Fibroblast of skin of left quadriceps (primary cell): ENCODE measurements at regions not wholly inside any gene's neighbourhood (a gene's known extent, or its start where the extent isn't known, plus 50 kb on each side); places are given as distances from the start of the nearest gene placed in this dataset.
A peak's percentile ranks its signal among the peaks of the same experiment; 100 is the strongest.
"Not testable (repeated sequence)": the region's sequence is repeated elsewhere in the genome, so short reads cannot be mapped to it uniquely, and the experiment has no call there.

Experiments used
- DNase-seq, 2 experiments: peaks; one replicate each; pipeline ENCODE4 v3.0.0-alpha.2; 2013; ENCODE audit warnings: low read depth in 2 of 2

- no peak for DNase-seq
Measured at GRCh38 chr5:105057001-105057436, 1494.4 kb upstream of the NUDT12 start.

- DNase-seq = no peak
Measured at GRCh38 chr5:105054406-105054805, 1491.8 kb upstream of the NUDT12 start.

- DNase-seq = no peak
Measured at GRCh38 chr5:105042623-105043022, 1480.0 kb upstream of the NUDT12 start.

GRCh38 chr5:105036814-105037213 lies 1474.2 kb upstream of the NUDT12 start:
- DNase-seq = not testable (repeated sequence)

- peak; percentile 26 to 36 for DNase-seq
Measured at GRCh38 chr5:105034401-105034763, 1471.8 kb upstream of the NUDT12 start.

GRCh38 chr5:105033637-105034400 lies 1471.2 kb upstream of the NUDT12 start:
- no peak for DNase-seq

- DNase-seq = no peak
Measured at GRCh38 chr5:105032917-105033316, 1470.3 kb upstream of the NUDT12 start.

GRCh38 chr5:105030153-105030552 lies 1467.6 kb upstream of the NUDT12 start:
- no peak for DNase-seq

GRCh38 chr5:105015098-105015497 lies 1452.5 kb upstream of the NUDT12 start:
- no peak for DNase-seq

GRCh38 chr5:104998572-104998971 lies 1436.0 kb upstream of the NUDT12 start:
- DNase-seq = no peak

- no peak for DNase-seq
Measured at GRCh38 chr5:104998169-104998568, 1435.6 kb upstream of the NUDT12 start.

GRCh38 chr5:104987074-104987473 lies 1424.5 kb upstream of the NUDT12 start:
- DNase-seq = no peak

- no peak for DNase-seq
Measured at GRCh38 chr5:104977529-104977928, 1414.9 kb upstream of the NUDT12 start.

- no peak for DNase-seq
Measured at GRCh38 chr5:104967806-104968410, 1405.3 kb upstream of the NUDT12 start.

- DNase-seq = no peak
Measured at GRCh38 chr5:104965006-104965405, 1402.4 kb upstream of the NUDT12 start.

GRCh38 chr5:104955479-104955878 lies 1392.9 kb upstream of the NUDT12 start:
- no peak for DNase-seq

- no peak for DNase-seq
Measured at GRCh38 chr5:104952876-104953275, 1390.3 kb upstream of the NUDT12 start.

GRCh38 chr5:104951829-104952228 lies 1389.2 kb upstream of the NUDT12 start:
- no peak for DNase-seq

GRCh38 chr5:104947076-104947475 lies 1384.5 kb upstream of the NUDT12 start:
- no peak for DNase-seq

- no peak for DNase-seq
Measured at GRCh38 chr5:104942735-104943134, 1380.1 kb upstream of the NUDT12 start.

- no peak for DNase-seq
Measured at GRCh38 chr5:104941030-104941645, 1378.5 kb upstream of the NUDT12 start.

GRCh38 chr5:104937598-104937997 lies 1375.0 kb upstream of the NUDT12 start:
- DNase-seq = no peak

GRCh38 chr5:104932431-104932830 lies 1369.8 kb upstream of the NUDT12 start:
- no peak for DNase-seq
